Neuronal stem cell (in vitro differentiated cells): ENCODE measurements at regions not wholly inside any gene's neighbourhood (a gene's known extent, or its start where the extent isn't known, plus 50 kb on each side); places are given as distances from the start of the nearest gene placed in this dataset.
"Not testable (repeated sequence)": the region's sequence is repeated elsewhere in the genome, so short reads cannot be mapped to it uniquely, and the experiment has no call there.

Experiments used
- DNase-seq: peaks from one replicate; pipeline ENCODE4 v3.0.0-alpha.2; 2013; ENCODE audit warnings: low spot score
- H2AFZ ChIP-seq: one replicate; pipeline ENCODE4 v1.6.1; 2013; ENCODE audit warnings: mild to moderate bottlenecking, low read length, inconsistent platforms
- H2AK5ac ChIP-seq: 2 replicates; pipeline ENCODE4 v1.6.1; 2013; ENCODE audit warnings: low read depth, mild to moderate bottlenecking, inconsistent platforms, low read length, moderate library complexity, mixed read lengths
- H2BK120ac ChIP-seq: 2 replicates; pipeline ENCODE4 v1.6.1; 2013; ENCODE audit warnings: low read depth, mild to moderate bottlenecking, inconsistent platforms, low read length, moderate library complexity, mixed read lengths
- H2BK12ac ChIP-seq: one replicate; pipeline ENCODE4 v1.6.1; 2013; ENCODE audit warnings: low read length, inconsistent platforms
- H2BK15ac ChIP-seq: 2 replicates; pipeline ENCODE4 v1.6.1; 2013; ENCODE audit warnings: mild to moderate bottlenecking, low read length, inconsistent platforms, mixed read lengths
- H2BK5ac ChIP-seq: one replicate; pipeline ENCODE4 v1.6.1; 2013; ENCODE audit warnings: inconsistent platforms, mild to moderate bottlenecking, low read length, moderate library complexity
- H3K14ac ChIP-seq: one replicate; pipeline ENCODE4 v1.6.1; 2013; ENCODE audit warnings: low read length, inconsistent platforms
- H3K18ac ChIP-seq: 2 replicates; pipeline ENCODE4 v1.6.1; 2013; ENCODE audit warnings: low read length, inconsistent platforms
- H3K23ac ChIP-seq: 2 replicates; pipeline ENCODE4 v1.6.1; 2013; ENCODE audit warnings: low read depth, mild to moderate bottlenecking, mixed read lengths, low read length, inconsistent platforms; ENCODE audit not compliant: poor library complexity
- H3K27ac ChIP-seq: replicated peaks from 3 replicates; pipeline ENCODE4 v1.5.1; 2013; ENCODE audit warnings: low read length, inconsistent platforms
- H3K27me3 ChIP-seq, 3 experiments: 2 replicates each; pipeline ENCODE4 v1.6.1; 2013; ENCODE audit warnings: low read length in 3 of 3, mild to moderate bottlenecking in 2 of 3, inconsistent platforms in 1 of 3, low read depth in 1 of 3, mixed read lengths in 1 of 3, moderate library complexity in 1 of 3; ENCODE audit not compliant: control insufficient read depth in 3 of 3, insufficient read depth in 3 of 3
- H3K36me3 ChIP-seq, 2 donors: replicated peaks in 1 of 2; 2 replicates each; pipeline ENCODE4 v1.6.1; 2013; ENCODE audit warnings: low read length in 2 of 2; ENCODE audit not compliant: control insufficient read depth in 2 of 2, insufficient read depth in 2 of 2
- H3K4ac ChIP-seq: 2 replicates; pipeline ENCODE4 v1.6.1; 2013; ENCODE audit warnings: inconsistent platforms, mild to moderate bottlenecking, low read length, moderate library complexity
- H3K4me1 ChIP-seq, 2 donors: 1 replicate in 1 of 2; 2 replicates in 1 of 2; pipeline ENCODE4 v1.6.1; 2013; ENCODE audit warnings: low read length in 2 of 2, low read depth in 1 of 2; ENCODE audit not compliant: control insufficient read depth in 2 of 2, insufficient read depth in 1 of 2
- H3K4me2 ChIP-seq: one replicate; pipeline ENCODE4 v1.6.1; 2013; ENCODE audit warnings: mild to moderate bottlenecking, low read length, inconsistent platforms; ENCODE audit not compliant: insufficient read depth, poor library complexity, severe bottlenecking
- H3K4me3 ChIP-seq, 2 donors: 2 replicates each; pipeline ENCODE4 v1.5.1; 2013; ENCODE audit warnings: low read length in 2 of 2, mild to moderate bottlenecking in 2 of 2, inconsistent platforms in 1 of 2, moderate library complexity in 1 of 2
- H3K79me1 ChIP-seq: one replicate; pipeline ENCODE4 v1.6.1; 2013; ENCODE audit warnings: low read depth, mild to moderate bottlenecking, inconsistent platforms, low read length, moderate library complexity
- H3K9ac ChIP-seq: one replicate; pipeline ENCODE4 v1.6.1; 2013; ENCODE audit warnings: mild to moderate bottlenecking, low read depth, low read length, inconsistent platforms; ENCODE audit not compliant: poor library complexity
- H3K9me3 ChIP-seq, 2 donors: replicated peaks in 1 of 2; 2 replicates each; pipeline versions ENCODE3 to v1.6.1; 2013; ENCODE audit warnings: low read length in 2 of 2, mild to moderate bottlenecking in 2 of 2, inconsistent platforms in 1 of 2, low read depth in 1 of 2, mixed read lengths in 1 of 2, moderate library complexity in 1 of 2; ENCODE audit not compliant: control insufficient read depth in 2 of 2, insufficient read depth in 1 of 2
- H4K8ac ChIP-seq: one replicate; pipeline ENCODE4 v1.6.1; 2013; ENCODE audit warnings: low read depth, mild to moderate bottlenecking, inconsistent platforms, low read length, moderate library complexity
- H4K91ac ChIP-seq: one replicate; pipeline ENCODE4 v1.6.1; 2013; ENCODE audit warnings: low read length, low read depth, mild to moderate bottlenecking, inconsistent platforms; ENCODE audit not compliant: poor library complexity
- WGBS, 2 donors: extraction: QIAGEN DNeasy Blood & Tissue Kit; methylation state at CpG; one replicate each; pipeline ENCODE4 v1.1.7; 2013; ENCODE audit warnings: missing lambda C conversion rate in 2 of 2, mixed read lengths in 1 of 2; ENCODE audit not compliant: insufficient read length in 2 of 2, insufficient replicate concordance in 1 of 2; ENCODE audit errors: extremely low coverage in 2 of 2; 5-methylcytosine and 5-hydroxymethylcytosine counted together

- not testable (repeated sequence) for H2BK5ac ChIP-seq, H2BK12ac ChIP-seq, H3K27ac ChIP-seq, H3K9me3 ChIP-seq, H2BK15ac ChIP-seq, H4K8ac ChIP-seq, H2BK120ac ChIP-seq, H2AK5ac ChIP-seq, H2AFZ ChIP-seq, H3K23ac ChIP-seq, H3K79me1 ChIP-seq, DNase-seq, H3K36me3 ChIP-seq, H3K4me3 ChIP-seq, H3K14ac ChIP-seq, H3K4me1 ChIP-seq, H4K91ac ChIP-seq, H3K18ac ChIP-seq, H3K4me2 ChIP-seq, H3K9ac ChIP-seq, H3K4ac ChIP-seq, H3K27me3 ChIP-seq
- no CpG with 5 or more reads among the region's 3 CpGs for WGBS, 2 donors
These were observed 124.9 kb upstream of the TMEM260 start for GRCh38 chr14:56454680-56455079.

- Histone ChIP-seq H3K4ac (no peak overlapping the region), H2BK120ac (no peak overlapping the region), H4K91ac (no peak overlapping the region), H2BK15ac (no peak overlapping the region), H2AFZ (no peak overlapping the region), H3K9ac (no peak overlapping the region), H3K14ac (no peak overlapping the region), H3K79me1 (no peaks in the 10 kb centered on the region), H3K4me3 (no peak overlapping the region), H3K18ac (no peak overlapping the region), H3K4me2 (no peak overlapping the region), H3K36me3 (no peaks in the 10 kb centered on the region), H3K23ac (no peak overlapping the region), H3K27ac (no peak overlapping the region), H2BK5ac (no peak overlapping the region), H3K9me3 (no peaks in the 10 kb centered on the region), H3K4me1 (peaks cover 0 to 3% of the 10 kb centered on the region in 2 donors), H4K8ac (no peak overlapping the region), H2BK12ac (no peak overlapping the region), H2AK5ac (no peak overlapping the region), H3K27me3 (no peaks in the 10 kb centered on the region)
- no peak for DNase-seq
- WGBS, 2 donors, result no CpG with 5 or more reads among the region's 2 CpGs
These were observed 119.1 kb upstream of the TMEM260 start for GRCh38 chr14:56460469-56460868.

GRCh38 chr14:56461276-56462275 lies 118.0 kb upstream of the TMEM260 start:
- Histone ChIP-seq H3K4me1 (peaks cover 0 to 3% of the 10 kb centered on the region in 2 donors), H4K91ac (no peak overlapping the region), H2BK12ac (no peak overlapping the region), H2BK5ac (no peak overlapping the region), H3K9ac (no peak overlapping the region), H3K27me3 (no peaks in the 10 kb centered on the region), H3K36me3 (no peaks in the 10 kb centered on the region), H3K4me2 (no peak overlapping the region), H3K4me3 (no peak overlapping the region), H4K8ac (no peak overlapping the region), H3K27ac (no peak overlapping the region), H3K9me3 (no peaks in the 10 kb centered on the region), H3K14ac (no peak overlapping the region), H3K4ac (no peak overlapping the region), H2BK15ac (no peak overlapping the region), H2BK120ac (no peak overlapping the region), H2AFZ (no peak overlapping the region), H3K18ac (no peak overlapping the region), H2AK5ac (no peak overlapping the region), H3K79me1 (no peaks in the 10 kb centered on the region), H3K23ac (no peak overlapping the region)
- WGBS, 2 donors, result no CpG with 5 or more reads among the region's 8 CpGs
- no peak for DNase-seq

- H3K14ac ChIP-seq, result no peak overlapping the region
- H3K79me1 ChIP-seq, result no peaks in the 10 kb centered on the region
- H3K27ac ChIP-seq, result no peak overlapping the region
- H3K36me3 ChIP-seq, result no peaks in the 10 kb centered on the region
- H4K8ac ChIP-seq, result no peak overlapping the region
- no peak overlapping the region for H3K4me2 ChIP-seq
- no peak overlapping the region for H3K4ac ChIP-seq
- no peak overlapping the region for H3K23ac ChIP-seq
- H4K91ac ChIP-seq, result no peak overlapping the region
- H2BK5ac ChIP-seq, result no peak overlapping the region
- no peak overlapping the region for H3K4me3 ChIP-seq
- H3K27me3 ChIP-seq, result no peaks in the 10 kb centered on the region
- H3K9me3 ChIP-seq, result no peaks in the 10 kb centered on the region
- H2BK12ac ChIP-seq, result no peak overlapping the region
- no peak overlapping the region for H3K18ac ChIP-seq
- no peak overlapping the region for H2BK15ac ChIP-seq
- H3K9ac ChIP-seq, result no peak overlapping the region
- peak overlapping the region; percentile 46 for H2AFZ ChIP-seq
- H2BK120ac ChIP-seq, result no peak overlapping the region
- H2AK5ac ChIP-seq, result no peak overlapping the region
- WGBS, 2 donors, result no CpG with 5 or more reads among the region's 3 CpGs
- no peak for DNase-seq
- H3K4me1 ChIP-seq, result peaks cover 0 to 3% of the 10 kb centered on the region in 2 donors
These were observed 116.2 kb upstream of the TMEM260 start for GRCh38 chr14:56463271-56463890.
